ENCODE measurements at regions not wholly inside any gene's neighbourhood (a gene's known extent, or its start where the extent isn't known, plus 50 kb on each side); places are given as distances from the start of the nearest gene placed in this dataset.

DNA sequence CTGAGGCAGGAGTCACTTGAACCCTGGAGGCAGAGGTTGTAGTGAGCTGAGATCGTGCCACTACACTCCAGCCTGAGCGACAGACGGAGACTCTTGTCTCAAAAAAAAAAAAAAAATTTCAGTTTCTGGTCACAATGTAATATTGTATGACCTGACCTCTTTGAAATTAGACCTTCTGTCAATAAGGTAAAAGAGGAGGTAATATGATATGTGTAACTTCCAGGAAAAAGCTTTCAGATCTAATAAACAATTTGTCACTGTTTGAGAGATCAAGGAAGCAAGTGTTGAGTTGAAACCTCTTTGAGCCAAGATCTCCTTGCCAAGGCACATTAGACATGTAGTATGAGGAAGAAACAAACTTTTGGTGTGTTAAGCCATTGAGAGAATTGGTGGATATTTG, 101.7 kb upstream of the ATF7IP start (continued):
- TF ChIP-seq ZHX1 (CRISPR knock-in tag; IDR thresholded peaks at IDR 0.05; ENCODE audit: low read depth), result no peak
- peak; percentile 95 for TF ChIP-seq SIX4 (CRISPR knock-in tag; IDR thresholded peaks at IDR 0.05)
- peak; percentile 30; the same call in 1 of the 2 replicates for TF ChIP-seq FOXA3 (CRISPR knock-in tag; IDR thresholded peaks at IDR 0.05)
- peak; percentile 27; the same call in 1 of the 2 replicates for TF ChIP-seq TCF7 (IDR thresholded peaks at IDR 0.05; ENCODE audit: low read depth)
- TF ChIP-seq, protein P1, sequence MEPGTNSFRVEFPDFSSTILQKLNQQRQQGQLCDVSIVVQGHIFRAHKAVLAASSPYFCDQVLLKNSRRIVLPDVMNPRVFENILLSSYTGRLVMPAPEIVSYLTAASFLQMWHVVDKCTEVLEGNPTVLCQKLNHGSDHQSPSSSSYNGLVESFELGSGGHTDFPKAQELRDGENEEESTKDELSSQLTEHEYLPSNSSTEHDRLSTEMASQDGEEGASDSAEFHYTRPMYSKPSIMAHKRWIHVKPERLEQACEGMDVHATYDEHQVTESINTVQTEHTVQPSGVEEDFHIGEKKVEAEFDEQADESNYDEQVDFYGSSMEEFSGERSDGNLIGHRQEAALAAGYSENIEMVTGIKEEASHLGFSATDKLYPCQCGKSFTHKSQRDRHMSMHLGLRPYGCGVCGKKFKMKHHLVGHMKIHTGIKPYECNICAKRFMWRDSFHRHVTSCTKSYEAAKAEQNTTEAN (CRISPR knock-in tag; conservative IDR thresholded peaks at IDR 0.05), result no peak
- peak; percentile 47; the same call in 1 of the 2 replicates for TF ChIP-seq TBX3 (IDR thresholded peaks at IDR 0.05; ENCODE audit: borderline replicate concordance)
- TF ChIP-seq SIX1 (CRISPR knock-in tag; IDR thresholded peaks at IDR 0.05; ENCODE audit: borderline replicate concordance), result peak; percentile 96; the same call in 1 of the 2 replicates
- TF ChIP-seq BCL6 (CRISPR knock-in tag; IDR thresholded peaks at IDR 0.05), result peak; percentile 82
- TF ChIP-seq CENPX (CRISPR knock-in tag; IDR thresholded peaks at IDR 0.05), result no peak
- no peak for TF ChIP-seq ZNF17 (CRISPR knock-in tag; IDR thresholded peaks at IDR 0.05)
- no peak for TF ChIP-seq SOX13 (IDR thresholded peaks at IDR 0.05)
- peak in 1 of 2 experiments; percentile 43; a peak in 1 of 4 replicates for TF ChIP-seq SOX13 (CRISPR knock-in tag; conservative IDR thresholded peaks at IDR 0.05 in 1 of 2, IDR thresholded peaks at IDR 0.05 in 1 of 2)
- no peak for TF ChIP-seq RFXAP (CRISPR knock-in tag; IDR thresholded peaks at IDR 0.05; ENCODE audit: borderline replicate concordance)

Measured in HepG2 (cell line).